HK-2 (cell line): ENCODE measurements at regions not wholly inside any gene's neighbourhood (a gene's known extent, or its start where the extent isn't known, plus 50 kb on each side); places are given as distances from the start of the nearest gene placed in this dataset.

Experiments used
- DNase-seq: peaks from one replicate; pipeline ENCODE4 v3.0.0-alpha.2; 2018; ENCODE audit not compliant: unreplicated experiment

DNA sequence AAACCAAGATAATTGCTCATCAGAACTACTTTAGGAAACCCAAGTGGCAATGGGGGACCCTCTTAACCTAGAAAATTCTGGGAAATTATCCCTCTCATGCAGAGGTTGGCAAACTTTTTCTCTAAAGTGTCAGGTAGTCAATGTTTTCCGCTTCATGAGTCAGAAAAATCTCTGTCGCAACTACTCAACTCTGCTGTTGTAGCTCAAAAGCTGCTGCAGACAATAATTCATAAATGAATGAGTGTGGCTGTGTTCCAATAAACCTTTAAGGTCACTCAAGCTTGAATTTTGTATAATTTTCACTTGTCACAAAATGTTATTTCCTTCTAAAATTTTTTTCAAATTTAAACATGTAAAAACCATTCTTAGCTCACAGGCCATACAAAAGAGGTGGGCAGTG lies 193.4 kb upstream of the MID1 start:
- no peak for DNase-seq

DNA sequence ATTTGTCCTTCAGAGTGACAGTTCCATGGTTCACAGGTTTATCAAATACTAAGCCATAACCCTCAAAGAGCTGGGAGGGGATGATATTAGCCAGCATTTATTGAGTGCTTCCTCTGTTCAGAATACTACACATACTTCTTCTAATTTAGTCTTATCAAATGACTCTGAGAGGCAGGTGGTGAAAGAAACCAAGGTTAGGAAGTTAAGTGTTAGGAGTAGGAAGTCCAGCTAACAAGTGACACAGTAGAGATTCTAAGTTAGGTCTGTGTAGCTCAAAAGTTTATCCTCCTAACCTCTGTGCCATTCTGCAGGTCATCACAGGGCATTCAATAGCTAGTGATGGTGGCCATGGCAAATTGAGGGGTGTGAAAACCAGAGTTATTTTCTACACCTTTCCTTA lies 198.3 kb upstream of the MID1 start:
- DNase-seq, result no peak

- no peak for DNase-seq
Measured at GRCh38 chrX:10819973-10820372, 199.6 kb upstream of the MID1 start.

DNA sequence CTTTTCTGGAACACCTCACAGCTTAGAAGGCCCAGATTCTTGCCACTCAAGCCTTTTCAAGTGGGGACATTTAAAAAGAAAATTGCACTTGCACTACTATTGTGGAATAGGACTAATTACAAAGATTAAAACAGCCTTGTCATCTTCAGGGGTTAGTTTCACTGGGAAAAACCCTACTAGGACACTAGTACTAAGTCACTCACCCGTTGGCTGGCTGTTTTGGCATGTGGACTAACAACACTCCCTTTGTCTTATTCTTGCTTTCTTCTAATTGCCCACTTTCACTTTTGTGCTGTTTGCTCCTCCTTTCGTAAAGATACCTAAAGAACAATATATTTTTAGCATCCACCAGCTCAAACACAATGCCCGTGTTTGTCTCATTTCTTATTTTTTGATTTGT lies 200.9 kb upstream of the MID1 start:
- DNase-seq, result no peak

- no peak for DNase-seq
Measured at GRCh38 chrX:10828036-10828435, 207.7 kb upstream of the MID1 start.

GRCh38 chrX:10828640-10829039 lies 208.3 kb upstream of the MID1 start:
- no peak for DNase-seq

GRCh38 chrX:10831716-10832502 lies 211.5 kb upstream of the MID1 start:
- no peak for DNase-seq

DNA sequence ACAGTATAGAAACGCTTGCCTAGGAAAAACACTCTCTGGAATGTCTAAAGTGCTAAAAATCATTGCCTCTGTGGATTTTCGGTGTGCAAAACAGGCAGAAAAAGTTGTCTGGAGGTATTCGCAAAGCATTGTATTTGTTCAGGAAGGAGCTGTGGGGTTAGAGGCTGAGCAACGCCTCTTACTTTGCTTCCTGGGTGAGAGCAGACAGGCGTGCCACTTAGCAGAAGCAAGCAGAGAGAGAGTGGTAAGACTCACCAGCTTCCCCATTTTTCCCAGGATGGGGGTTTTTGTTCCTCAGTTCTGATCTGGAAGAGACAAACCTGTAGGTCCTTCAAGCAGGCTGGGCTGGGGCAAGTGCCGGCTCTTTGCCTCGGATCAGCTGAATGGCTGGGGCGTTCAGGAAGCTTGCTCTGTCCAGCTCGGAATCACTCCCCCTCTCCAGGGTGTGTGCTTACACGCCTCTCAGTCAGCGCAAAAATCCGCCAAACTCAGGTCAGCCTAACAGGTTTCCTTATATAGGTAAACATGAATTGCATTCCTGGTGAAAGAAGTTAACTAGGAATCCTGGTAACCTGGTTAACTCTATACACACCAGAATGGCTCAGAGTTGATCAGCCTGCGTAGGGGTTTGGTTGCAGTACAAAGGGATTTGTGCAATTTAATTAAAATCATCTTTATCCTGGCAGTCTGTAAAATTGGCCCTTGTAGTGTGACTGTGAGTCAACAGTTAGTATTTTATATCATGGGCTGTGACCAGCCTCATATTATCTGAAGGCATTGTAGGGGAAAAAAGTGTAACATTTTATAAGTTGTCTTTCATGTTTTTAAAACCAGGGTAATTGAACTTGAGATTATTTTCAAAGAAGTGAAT lies 213.1 kb upstream of the MID1 start:
- DNase-seq, result no peak

GRCh38 chrX:10841579-10841978 lies 221.2 kb upstream of the MID1 start:
- no peak for DNase-seq

DNA sequence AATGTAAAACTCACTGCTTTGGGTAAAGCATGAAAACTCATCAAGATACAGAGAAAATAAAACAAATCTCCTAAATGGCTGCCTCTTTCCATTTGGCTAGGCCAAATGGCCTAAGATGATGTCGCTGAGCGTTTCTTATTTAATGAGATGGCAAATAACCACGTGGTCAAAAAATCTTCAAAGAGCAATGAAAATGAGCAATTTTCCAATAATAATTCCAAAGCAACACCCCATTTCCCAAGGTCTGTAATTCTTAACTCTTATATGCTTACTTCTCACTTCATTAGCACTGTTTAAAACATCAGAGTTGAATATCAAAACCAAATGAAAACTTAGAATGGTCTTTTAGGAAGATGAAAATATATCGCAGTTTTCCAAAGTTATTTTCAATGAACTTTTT lies 222.3 kb upstream of the MID1 start:
- no peak for DNase-seq

DNA sequence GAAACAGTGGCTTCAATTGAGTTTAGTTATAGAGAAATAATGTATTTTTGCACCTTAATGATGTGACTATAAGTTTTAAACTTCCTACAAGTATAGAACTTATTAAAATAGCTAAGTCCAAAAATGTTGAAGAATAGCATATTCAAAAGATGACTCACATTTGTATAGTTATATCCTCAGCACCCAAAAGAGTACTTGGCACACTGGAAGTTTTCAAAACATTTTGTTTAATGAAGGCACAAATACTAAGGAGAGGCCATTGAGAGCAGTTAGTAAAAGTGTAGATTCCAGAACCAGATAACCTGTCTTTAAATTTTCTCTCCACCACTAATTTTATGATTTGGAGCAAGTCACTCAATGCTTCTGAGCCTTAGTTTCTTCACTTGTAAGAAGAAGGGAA lies 226.9 kb upstream of the MID1 start:
- DNase-seq, result no peak

GRCh38 chrX:10851809-10852208 lies 231.4 kb upstream of the MID1 start:
- DNase-seq, result no peak

DNA sequence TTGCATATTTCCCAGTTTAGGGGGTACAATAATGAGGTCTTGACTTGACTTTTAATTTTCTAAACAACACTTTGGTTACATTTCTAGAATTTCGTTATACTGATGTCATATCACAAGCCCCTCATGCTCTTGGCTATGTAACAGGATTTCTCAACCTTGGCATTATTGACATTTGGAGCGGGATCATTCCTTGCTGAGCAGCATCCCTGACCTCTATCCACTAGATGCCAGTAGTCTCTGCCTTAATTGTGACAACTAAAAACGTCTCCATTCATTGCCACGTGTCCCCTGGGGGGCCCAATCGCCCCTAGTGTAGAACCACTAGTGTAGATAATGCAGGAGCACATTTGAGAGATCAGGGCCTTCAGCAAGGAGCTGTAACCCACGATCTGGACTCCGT lies 234.2 kb upstream of the MID1 start:
- no peak for DNase-seq

DNA sequence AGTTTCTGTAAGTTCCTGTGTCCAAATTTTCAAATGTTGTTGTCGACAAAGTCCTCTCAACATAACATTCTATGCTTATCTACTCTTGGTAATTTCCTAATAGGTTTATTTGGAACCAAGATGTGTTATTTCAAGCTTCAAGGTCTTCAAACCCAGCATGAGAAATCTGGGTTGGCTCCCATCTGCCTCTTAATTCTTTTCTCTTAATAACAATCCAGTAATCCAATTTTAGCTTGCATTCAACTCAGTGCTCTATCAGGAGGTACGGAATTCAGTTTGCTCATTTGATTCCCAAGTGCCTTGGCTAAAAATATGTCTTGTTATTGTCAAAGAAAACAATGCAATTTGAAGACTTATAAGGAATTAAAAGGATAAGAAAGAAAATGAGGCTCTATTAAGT lies 235.5 kb upstream of the MID1 start:
- DNase-seq, result no peak

- no peak for DNase-seq
Measured at GRCh38 chrX:10856797-10857196, 236.4 kb upstream of the MID1 start.

DNA sequence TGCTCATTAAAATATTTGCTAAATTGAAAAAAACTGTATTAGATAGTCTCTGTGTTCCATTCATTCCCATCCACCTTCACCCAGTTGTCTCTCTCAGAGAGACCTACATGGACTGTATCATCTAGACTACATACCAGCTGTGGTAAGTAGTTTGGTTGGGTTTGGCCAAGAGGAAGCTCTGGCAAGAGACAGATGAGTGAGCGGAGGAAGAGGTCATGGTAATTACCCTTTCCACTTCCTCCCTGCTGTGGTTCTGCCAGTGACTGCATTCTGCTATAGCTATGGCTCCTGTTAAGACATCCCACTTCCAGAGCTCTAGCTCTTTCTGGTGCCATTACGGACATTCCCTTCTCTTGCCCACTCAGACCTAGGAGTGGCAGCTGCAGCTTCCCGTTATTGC lies 239.0 kb upstream of the MID1 start:
- no peak for DNase-seq

- no peak for DNase-seq
Measured at GRCh38 chrX:10875995-10876394, 235.1 kb upstream of the HCCS start.

- no peak for DNase-seq
Measured at GRCh38 chrX:10882484-10882883, 228.6 kb upstream of the HCCS start.

GRCh38 chrX:10884246-10884645 lies 226.9 kb upstream of the HCCS start:
- DNase-seq, result no peak

DNA sequence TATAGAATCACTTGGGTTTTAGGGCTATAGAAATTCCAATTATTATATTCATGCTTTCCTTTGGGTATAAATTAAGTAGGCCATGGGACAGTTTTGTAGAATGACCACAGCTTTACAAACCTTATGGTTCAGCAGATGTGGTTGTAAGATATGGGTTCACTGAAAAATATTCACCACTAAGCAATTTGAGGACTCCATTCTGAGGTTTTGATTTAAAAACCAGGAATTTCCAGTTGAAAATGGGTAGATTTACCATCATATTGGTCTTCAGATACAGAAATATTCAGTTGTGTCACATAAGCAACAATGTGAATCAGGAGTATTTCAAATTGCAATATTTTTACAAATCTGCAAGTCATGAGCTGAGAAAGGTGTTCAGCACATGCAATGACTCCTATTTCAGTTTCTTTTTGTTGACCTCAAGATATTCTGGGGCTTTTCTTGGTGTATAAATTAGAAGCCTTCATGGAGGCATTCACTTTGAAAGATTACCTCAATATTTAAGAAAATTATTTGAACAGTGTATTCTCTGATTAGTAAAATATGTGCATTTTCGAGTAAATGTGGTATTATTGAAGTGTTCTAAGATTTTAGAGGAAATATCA lies 218.4 kb upstream of the HCCS start:
- DNase-seq, result no peak

DNA sequence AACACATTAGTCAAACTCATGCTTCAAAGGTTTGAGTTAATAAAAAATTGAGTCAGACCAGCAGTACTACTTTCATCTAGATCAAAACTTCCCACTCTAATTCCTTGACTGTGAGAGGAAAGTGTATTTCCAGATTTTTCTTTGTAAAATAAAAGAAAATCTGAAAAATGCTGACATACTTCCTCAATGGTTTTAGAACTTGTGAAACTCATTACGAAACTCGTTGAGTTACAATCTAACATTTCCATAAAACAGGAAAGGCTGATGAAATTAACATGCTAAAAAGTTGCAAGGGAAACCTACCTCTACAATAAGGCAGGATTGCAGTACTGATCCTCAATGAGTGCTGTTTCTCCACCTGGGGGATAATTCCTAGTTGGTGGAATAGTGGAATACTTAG lies 217.8 kb upstream of the HCCS start:
- no peak for DNase-seq

DNA sequence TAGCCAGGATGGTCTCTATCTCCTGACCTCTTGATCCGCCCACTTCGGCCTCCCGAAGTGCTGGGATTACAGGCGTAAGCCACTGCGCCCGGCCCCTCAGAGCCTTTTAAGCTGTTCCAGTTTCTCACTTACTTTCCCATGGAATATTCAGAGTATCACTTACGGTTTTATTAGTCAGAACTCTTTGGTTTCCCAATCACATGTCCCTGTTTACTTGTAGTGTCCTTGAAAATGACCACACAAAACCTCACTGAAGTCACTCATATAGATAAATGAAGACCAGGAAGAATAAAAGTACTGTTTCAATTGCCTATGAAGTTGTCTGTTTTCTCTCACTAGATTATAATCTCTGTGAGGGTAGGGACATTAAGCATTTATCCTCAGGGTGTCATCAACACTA lies 217.2 kb upstream of the HCCS start:
- DNase-seq, result no peak

- DNase-seq, result no peak
Measured at GRCh38 chrX:10897768-10898167, 213.4 kb upstream of the HCCS start.
